ENCODE measurements at regions not wholly inside any gene's neighbourhood (a gene's known extent, or its start where the extent isn't known, plus 50 kb on each side); places are given as distances from the start of the nearest gene placed in this dataset.
"Not testable (repeated sequence)": the region's sequence is repeated elsewhere in the genome, so short reads cannot be mapped to it uniquely, and the experiment has no call there.

DNA sequence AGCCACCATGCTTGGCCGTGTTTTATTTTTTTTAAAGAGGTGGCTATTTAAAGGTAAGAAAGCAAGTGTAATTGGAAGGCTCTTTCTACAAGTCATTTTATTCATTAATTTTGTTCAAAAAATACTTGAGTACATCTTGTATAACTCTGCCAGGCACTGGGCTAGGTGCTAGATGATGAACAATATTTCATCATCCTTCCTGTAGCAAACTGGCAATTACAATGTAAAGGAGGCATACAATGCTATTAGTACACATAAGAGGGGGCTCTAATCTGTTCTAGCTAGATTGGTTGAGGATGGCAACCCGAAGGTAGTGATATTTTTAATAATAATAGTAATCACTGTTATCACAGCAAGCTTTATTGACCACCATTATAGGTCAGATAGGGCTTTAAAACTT lies 215.5 kb upstream of the KLF14 start:
- DNase-seq, result no peak

DNA sequence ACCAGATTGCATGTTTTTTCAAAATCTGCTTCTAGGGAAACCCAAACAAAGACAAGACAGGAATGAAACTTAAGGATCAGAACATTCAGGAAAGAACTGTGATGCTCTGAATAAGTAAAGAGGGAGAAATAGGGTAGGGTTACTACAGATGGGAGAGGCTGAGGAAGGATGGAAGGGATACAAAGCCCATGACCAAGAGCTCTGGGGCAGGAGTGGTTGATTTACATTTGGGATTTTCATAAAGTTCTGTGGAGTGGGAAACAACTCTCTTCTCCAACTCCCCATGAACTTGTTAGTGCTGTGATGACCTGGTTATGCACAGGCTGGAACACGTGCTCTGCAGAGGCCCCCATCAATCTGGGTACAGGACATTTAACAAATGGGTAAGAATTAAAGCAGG lies 216.0 kb upstream of the KLF14 start:
- no peak for DNase-seq

DNA sequence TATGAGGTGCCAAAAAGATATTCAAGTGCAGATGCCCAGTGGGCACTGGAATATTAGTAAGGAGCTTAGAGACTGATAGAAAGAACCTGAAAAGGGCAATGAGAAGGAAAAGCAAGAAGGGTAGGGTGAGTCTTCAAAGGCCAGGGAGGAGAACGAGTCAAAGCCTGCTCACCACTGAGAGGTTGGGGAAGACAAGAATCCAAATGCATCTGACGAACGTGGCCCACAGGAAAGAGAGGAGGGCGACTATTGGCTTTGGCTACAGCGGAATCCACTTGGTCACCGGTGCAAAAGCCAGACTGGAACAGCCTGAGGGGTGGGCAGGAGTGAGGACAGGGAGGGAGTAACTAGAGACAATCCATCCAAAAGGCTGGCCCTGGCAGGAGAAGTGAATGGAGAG lies 216.7 kb upstream of the KLF14 start:
- no peak for DNase-seq

DNA sequence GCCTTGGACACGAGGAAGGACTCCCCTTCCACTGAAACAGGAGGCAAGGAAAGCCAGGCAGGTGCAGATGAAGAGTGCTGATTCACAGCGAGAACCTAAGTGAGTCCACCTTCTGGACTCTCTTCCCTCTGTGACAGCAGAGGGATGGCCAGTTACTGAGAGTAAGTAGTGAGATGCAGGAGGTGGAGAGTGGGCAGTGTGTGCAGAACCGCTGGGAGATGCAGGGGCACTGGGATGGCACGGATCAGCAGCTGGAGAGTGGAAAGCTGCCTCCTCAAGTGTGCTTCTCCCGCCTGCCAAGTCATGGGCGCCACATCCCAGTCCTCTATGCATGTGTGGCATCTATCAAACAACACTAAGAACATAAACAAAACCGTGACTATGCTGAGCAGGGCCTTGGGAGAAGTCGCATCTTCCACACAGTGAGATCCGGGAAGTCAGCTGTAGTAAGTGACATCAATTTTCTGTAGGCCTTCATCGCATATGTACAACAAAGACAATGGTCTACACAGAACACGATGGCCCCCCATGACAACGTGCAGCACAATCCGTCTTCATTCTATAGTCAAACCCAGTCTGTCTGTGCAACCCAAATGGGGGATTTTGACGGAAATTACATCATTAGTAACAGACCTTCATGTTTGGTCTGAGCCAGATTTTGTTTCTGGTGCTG lies 217.4 kb upstream of the KLF14 start:
- no peak for DNase-seq

DNA sequence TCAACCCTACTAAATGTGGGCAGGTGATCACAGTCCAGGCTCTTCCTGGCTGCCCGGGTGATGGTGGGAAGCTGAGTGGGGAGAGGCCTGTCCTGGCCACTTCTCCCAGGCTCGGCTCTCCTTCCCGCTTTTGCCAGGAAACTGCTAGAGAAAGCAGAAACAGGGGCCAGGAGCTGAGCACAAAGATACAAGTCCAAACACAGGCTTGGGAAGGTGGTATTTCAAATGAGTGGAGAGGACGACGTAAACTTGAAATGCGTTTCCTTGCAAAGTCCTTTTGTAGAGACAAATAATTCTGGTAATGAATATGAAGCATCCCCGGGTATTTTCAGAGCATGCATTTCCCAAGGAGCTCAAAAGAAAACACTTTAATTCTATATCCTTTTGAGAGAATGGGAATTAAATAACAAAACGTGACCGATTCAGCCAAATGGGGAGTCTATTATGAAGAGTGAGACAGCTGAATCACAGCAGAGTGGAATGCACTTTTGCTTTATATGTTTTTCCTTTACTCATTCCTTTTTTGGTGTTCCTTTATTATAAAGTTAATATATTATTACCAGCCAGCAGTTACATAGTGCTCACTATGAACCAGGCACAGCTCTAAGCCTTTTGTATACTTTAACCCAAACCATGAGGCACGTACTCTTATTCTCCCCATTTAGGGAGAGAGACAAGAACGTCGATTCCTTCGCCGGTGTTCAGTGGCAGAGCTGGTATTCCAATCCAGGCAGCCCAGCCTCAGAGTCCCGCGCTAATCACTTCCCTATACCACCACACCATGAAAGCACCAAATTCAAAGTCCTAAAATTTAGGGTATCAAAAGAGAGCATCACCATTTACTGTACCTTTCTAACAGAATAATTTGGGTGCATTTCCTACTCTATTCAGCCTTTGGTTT lies 218.2 kb upstream of the KLF14 start:
- no peak for DNase-seq

DNA sequence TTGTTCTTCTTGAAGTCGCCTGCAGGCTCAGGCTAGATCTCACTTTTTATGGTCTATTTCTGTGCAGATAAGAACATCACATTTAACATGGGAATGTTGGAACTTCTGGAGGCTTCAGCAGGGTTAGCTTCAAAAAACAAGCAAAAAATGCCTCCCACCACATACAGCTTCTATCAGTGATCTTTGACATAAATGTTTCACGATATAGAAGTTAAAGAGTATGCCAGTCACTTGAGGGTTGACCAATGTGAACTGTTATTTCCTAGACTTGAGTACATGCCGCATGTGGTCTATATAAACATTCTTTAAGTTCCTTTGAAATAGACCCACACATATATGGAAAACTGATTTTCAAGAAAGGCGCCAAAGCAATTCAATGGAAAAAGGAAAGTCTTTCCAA lies 219.2 kb upstream of the KLF14 start:
- DNase-seq, result no peak

DNA sequence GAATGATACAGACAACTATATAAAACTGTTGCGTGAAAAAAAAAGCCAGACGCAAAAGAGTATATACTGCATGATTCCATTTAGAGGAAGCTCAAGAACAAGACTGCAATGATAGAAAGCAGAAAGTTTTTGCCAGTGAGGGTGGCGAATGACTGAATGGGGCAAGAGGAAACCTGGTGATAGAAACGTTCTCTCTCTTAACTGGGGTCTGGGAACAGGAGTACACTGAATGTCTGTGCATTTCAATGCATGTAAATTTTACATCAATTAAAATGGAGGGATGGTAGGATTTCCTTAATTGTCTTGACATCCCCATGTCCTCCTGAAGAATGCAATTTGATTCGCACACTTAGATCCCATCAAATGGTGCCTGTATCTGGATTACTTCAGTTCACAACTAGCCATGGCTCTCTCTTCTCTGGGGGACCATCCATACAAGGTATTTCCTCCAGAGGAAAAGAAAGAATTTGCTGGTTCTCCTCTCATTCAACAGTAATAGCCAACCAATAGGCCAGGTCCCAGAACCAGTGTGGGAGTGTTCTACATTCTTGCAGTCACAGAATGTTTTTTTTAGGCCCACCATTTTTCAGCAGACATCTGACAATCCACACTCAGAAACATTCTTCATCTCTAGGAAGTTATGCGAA lies 221.0 kb upstream of the KLF14 start:
- DNase-seq, result no peak

DNA sequence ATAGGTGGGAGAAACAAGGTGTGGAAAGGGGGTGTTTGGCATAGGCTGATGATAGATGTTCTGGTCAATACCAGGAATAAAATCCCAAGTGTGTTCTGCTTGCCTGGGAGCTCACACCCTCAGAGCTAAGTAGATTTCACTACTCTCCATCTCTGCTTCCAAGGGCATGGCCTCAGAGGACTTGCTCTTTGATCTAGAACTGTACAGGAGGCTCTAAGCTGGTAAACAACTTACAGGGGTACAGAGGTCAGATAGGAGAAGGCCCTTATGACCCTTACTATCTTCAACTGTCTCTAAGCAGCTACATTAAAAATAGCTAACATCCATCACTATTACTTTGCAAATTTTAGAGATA lies 221.5 kb upstream of the KLF14 start:
- no peak for DNase-seq

DNA sequence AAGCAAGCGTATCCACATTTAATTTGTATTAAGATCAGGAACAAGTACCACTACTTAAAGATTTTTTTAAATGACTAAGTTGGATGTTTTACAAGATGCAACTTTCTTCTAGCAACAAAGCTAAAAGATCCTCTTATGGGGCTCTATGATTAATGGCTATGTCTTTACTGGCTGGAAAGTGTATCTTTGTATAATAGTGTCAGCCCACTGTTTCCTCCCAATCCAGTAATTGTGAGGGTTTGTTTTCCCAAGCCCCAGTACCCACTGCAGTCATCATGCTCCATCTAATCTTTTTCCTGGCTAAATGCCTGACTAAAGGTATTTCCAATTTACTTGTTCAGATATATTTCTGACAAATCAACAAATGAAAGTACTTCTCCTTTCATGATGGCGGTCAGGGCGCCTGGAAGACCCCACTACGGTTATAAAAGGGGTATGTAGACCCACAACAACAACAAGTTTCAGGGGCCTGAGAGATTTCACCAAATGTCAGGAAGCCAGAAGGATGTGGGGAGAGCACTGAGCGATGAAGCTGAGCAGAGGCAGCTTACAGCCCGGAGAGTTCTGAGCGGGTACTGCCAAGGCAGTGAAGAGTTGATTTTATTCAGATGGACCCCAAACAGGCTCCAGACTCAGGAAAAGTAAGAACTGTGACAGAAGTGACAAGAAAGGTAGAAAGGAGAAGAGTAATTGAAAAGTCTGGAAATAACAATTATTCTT lies 222.6 kb upstream of the KLF14 start:
- DNase-seq, result no peak

DNA sequence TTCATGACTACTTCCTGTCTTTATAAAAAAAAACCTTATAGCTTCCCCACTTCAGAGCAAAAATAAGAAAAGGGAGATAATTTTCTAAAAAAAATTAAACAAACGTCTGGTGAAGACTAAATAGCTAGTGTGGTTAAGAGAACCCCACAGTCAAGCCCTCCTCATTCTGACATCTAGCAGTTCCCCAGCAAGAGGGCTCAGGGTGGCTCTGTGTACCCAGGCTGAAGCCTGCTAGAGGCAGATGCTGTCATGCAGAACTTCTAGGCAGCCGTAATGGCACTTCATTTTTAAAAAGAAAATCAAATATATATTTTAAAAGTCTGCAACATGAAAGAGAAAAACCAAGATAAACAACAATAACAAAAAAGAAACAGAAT lies 223.1 kb upstream of the KLF14 start:
- DNase-seq, result no peak

DNA sequence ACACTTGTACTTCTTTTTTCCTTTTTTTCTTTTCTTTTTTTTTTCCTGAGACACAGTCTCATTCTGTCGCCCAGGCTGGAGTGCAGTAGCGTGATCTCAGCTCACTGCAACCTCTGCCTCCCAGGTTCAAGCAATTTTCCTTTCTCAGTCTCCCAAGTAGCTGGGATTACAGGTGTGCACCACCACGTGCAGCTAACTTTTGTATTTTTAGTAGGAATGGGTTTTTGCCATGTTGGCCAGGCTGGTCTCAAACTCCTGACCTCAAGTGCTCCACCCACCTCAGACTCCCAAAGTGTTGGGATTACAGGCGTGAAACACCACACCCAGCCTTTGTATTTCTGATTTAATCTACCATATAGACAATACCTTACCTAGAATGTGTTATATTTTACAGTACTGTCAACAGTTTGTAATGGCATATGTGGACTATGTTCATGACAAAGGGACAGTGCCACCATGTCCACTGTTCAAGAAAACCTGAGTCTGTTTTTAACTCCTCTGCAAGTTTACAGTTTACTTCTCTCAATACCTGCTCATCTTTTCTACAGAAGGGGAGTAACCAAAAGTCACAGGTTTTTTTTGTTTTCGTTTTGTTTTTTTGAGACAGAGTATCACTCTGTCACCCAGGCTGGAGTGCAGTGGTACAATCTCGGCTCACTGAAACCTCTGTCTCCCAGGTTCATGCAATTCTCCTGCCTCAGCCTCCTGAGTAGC lies 223.9 kb upstream of the KLF14 start:
- not testable (repeated sequence) for DNase-seq

DNA sequence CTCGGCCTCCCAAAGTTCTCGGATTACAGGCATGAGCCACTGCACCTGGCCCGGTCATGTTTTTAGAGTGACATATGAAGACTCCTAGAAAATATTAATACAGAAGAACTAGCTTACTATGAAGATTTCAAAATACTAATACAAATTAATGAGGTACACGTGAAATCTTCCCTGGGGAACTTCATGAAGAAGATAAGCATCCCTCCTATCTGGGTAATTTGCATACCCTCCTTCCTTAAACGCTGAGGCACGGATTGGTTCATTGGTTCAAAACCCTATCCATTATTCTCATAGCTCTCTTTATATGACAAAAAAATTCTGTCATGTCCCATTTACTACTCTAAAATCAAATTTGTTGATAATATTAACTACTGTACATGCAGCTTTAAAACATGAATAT lies 224.8 kb upstream of the KLF14 start:
- no peak for DNase-seq

DNA sequence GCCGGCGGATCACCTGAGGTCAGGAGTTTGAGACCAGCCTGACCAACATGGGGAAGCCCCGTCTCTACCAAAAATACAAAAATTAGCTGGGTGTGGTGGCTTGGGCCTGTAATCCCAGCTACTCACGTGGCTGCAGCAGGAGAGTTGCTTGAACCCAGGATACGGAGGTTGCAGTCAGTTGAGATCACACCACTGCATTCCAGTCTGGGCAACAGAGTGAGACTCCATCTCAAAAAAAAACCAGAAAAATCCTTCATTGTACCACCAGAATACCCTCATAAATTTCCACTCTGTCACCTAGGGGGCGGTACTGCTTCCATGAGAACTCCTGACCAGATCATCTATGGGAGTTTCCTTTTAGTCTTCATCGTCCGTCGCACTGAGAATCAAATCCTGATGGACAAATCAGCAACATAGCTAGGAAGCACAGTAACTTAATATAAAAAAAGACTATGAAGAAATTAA lies 225.8 kb upstream of the KLF14 start:
- DNase-seq, result no peak

DNA sequence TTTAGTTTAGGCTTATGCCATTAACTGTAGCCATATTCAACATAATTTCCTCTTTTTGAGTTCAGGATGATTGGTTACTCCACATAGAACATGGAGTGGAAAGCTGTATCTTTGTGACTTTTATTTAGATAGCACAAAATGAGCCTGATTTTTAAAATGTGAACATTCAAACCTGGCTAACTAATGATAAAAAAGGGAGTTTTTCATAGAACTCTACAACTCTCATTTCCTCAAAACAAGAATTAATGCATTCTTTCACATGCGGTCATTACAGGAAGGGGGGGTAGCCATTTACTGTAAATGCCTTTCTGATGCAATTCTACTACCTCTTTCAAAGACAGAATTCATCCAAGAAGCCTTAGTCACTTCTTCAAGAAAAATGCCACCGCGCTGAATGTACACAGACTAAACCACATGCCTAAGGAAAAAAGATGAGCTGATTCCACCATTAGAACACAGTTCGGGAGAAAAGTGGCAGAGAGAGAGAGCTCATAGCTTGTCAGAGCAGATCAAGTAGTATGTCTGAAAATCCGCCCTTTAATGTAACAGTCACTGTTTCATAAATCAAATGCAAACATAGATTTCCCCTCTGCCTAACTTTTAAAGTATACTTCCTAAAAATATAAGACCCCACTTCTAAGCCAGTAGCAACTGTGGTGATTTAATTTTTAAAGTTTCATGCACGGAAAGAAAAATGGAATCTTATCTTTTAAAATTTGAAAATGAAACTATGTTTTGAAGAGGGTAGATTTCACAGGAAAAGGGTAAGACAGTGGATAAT lies 226.4 kb upstream of the KLF14 start:
- DNase-seq, result no peak

DNA sequence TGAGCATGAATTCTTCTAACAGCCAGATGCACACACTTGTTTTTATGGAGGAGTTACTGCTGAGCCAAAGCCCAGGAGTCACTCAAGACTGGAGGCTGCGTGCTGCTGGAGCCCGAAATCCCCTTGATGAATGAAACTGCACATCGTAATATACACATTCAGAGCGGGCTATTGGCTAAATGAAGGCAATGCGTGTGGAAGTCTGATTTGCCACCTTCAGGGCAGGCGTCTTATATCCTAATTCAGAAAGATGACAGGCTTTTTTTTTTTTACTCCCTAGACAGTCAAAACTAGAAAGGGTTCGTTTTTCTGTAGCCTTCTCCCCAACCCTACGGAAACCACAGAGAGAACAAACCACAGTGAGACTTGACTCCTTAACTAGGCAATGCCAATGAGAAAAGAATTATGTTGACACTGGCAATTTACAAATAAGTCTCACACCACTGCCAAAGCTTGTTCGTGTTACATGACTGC lies 227.2 kb upstream of the KLF14 start:
- no peak for DNase-seq

DNA sequence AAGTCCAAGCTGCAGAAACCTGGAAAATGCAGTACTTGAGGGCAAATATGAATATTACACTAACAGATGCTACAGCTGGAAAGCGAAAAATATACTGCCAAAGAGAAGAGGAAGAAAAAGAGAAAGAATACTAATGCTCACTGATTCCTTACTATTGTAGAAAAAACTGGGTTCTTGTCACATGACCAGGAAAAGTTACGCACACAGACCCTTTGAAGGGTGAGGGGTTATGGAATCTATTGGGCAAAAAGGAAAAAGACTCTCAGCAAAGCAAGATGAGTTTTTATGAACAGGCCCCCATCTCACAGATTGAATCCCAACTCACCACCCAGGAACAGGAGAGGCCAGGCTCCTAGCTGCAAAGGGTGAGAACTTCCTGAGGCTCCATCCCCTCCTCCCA lies 228.1 kb upstream of the KLF14 start:
- no peak for DNase-seq

DNA sequence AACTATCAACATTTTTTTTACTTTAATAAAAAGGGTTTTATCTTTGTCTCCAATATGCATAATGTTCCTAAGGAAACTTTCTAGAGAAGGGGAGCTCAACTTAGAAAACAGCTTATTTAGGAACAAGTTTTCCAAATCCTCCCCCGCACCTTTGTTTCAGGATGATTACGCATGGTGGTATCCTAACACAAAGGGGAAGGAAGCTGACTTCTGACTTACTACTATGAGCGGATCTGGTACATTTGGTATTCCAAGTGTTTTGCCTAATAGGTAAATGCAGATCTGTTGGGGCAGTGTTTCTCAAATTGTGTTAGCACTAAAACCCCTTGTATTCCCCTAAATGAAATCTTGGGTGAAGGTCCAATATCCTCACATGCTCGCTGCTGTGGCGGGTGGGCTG lies 229.3 kb upstream of the KLF14 start:
- no peak for DNase-seq

DNA sequence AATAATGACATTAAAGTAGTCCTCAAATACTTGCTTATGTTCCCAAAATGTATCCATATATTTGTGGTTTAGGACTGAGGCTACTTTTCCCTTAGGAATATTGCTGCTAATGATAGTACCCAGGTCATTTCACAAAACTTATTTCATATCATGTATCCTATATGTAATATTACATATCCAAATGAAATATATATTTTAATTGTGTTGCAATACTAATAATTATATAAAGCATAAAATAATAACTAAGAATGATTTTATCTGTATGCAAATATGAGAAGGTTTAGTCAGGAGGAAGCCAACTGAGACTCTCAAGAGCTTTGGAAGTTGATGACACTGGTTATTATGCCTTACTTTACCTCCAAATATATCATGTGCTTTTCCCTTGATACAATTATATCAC lies 231.5 kb upstream of the KLF14 start:
- no peak for DNase-seq

DNA sequence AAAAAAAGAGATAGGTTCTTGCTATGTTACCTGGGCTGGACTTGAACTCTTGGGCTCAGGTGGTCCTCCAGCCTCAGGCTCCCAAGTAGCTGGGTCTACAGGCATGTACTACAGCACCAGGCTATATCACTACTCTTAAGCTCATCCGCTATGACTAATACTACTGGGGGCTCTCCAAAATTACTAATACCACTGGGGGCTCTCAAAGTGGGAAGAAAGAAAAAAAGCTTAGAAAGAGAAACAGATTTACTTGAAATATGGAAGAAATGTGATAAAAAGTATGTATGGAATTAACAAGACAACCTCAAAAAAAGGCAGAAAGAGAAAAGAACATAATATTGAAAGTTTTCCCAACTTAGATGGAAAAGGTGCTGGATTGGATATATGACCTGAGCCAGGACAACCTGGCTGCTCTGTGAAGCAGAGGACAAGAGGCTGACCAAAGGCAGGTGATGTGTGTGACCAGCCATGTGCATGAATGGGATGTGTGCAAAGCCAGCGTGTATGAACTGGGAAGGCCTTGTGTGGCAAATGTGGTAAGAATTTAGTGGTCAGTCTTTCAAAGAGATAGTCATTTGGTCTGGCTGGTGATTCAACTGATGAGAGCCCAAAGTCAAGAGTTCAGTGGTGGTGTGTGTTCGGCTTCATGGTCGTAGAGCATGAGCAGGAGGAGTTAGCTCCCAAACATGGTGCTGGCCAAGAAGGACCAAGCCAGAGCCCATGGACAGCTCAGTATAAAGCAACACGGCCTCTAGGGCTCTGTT lies 232.4 kb upstream of the KLF14 start:
- no peak for DNase-seq

DNA sequence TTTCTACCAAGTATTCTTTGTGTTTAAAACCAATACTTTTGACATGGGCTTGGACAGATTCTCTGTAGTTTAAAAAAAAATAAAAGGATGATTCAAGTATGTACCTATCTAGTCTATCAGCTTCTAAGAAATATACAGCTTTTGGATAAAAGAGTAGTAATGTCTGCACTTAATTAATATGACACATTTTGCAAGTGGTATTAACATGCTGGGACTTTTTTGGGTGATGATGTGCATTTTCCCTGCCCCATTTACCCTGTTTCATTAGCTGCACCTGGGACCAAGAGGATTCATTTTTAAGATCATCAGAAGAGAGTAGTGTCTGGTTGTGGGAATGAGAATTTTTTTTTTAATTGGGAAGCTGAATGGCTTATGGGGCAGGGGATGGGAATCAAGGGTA lies 236.2 kb upstream of the KLF14 start:
- no peak for DNase-seq

DNA sequence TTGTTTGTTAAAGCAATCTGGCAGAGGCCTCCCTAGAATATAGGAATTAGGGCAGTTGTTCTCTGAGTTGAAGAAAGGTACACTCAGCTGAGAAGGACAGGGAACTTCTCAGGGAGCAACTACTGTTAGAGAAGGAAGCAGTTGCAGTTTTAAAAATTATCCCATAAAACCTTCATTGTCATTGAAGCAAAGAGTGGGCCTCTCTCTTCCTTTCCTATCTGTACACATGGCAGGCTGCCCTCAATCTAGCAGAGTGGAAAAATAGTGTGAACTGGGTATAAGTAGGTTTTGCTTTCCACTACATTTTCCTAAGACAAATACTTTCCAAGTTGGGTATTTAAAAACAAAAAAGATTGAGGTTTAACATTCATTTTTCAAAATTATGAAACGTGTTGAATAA lies 236.7 kb upstream of the KLF14 start:
- no peak for DNase-seq

All from NCI-H1436 (cell line).